HepG2 (cell line): ENCODE measurements at regions not wholly inside any gene's neighbourhood (a gene's known extent, or its start where the extent isn't known, plus 50 kb on each side); places are given as distances from the start of the nearest gene placed in this dataset.

ENCODE experiments used
- ATAC-seq: fragments of 200-7000 bp; cut with Tn5 transposase; 3 replicates; pipeline ENCODE4 v1.9.1; 2020; ENCODE audit warnings: mild to moderate bottlenecking, moderate library complexity
- BruUV-seq: library from RNA; stranded (reverse); fragments of 400-500 nt; replicated peaks from 2 replicates; lab custom pipeline; 2021; lab: Mats Ljungman, UMichigan
- CTCF ChIA-PET: fragments of 300-600 bp; formaldehyde crosslinking; extraction: SDS; loops from one replicate; lab custom pipeline; 2021; ENCODE audit warnings: low total read pairs, inconsistent platforms, low intra/inter-chr PET ratio; lab: Yijun Ruan, JAX
- POLR2A ChIA-PET: fragments of 350-600 bp; sonication (Branson Sonifier 250); formaldehyde crosslinking; loops from one replicate; lab custom pipeline; 2020; ENCODE audit warnings: antibody characterized with exemption, inconsistent platforms; lab: Yijun Ruan, JAX
- DNase-seq: peaks from one replicate; pipeline ENCODE4 v3.0.0-alpha.2; 2015; ENCODE audit warnings: low spot score
- FAIRE-seq: peaks from 3 replicates; lab custom pipeline; 2011; peaks lifted over from hg19 to GRCh38; lab: Jason Lieb, UNC
- H2AFZ ChIP-seq: one replicate; pipeline ENCODE4 v1.6.1; 2011; ENCODE audit warnings: low read length, inconsistent platforms
- H3K27ac ChIP-seq: fragments of 300-600 bp; 3 replicates; pipeline ENCODE4 v1.8.0; 2011; ENCODE audit warnings: mixed run types, mild to moderate bottlenecking, mixed read lengths, low read length, inconsistent platforms; ENCODE audit not compliant: insufficient read depth; ENCODE audit errors: extremely low read length
- H3K27me3 ChIP-seq, 2 experiments: fragments of 200-600 bp in 1 of 2; 2 replicates in 1 of 2; 3 replicates in 1 of 2; pipeline versions ENCODE4 v1.6.0 to v1.8.0; 2011; ENCODE audit warnings: low read length in 2 of 2, mild to moderate bottlenecking in 2 of 2, moderate library complexity in 2 of 2, inconsistent platforms in 1 of 2; ENCODE audit not compliant: insufficient read depth in 2 of 2, control insufficient read depth in 1 of 2
- H3K36me3 ChIP-seq, 2 experiments: fragments of 200-600 bp in 1 of 2; replicated peaks in 1 of 2; 2 replicates in 1 of 2; 3 replicates in 1 of 2; pipeline versions ENCODE4 v1.5.1 to v1.8.0; 2011; ENCODE audit warnings: low read length in 2 of 2, inconsistent platforms in 1 of 2; ENCODE audit not compliant: insufficient read depth in 2 of 2, control insufficient read depth in 1 of 2
- H3K4me1 ChIP-seq: 2 replicates; pipeline ENCODE4 v1.5.1; 2012; ENCODE audit warnings: low read length, inconsistent platforms; ENCODE audit not compliant: insufficient read depth
- H3K4me2 ChIP-seq: 2 replicates; pipeline ENCODE4 v1.6.0; 2011; ENCODE audit warnings: low read depth, low read length, inconsistent platforms
- H3K4me3 ChIP-seq, 3 experiments: fragments of 200-600 bp in 1 of 3; sonication (generic), shearing (Covaris generic) in 1 of 3; replicated peaks in 1 of 3; 2 replicates each; pipeline ENCODE4 v1.5.1; 2011 to 2016; ENCODE audit warnings: low read length in 3 of 3, inconsistent platforms in 2 of 3, low read depth in 2 of 3, mild to moderate bottlenecking in 2 of 3, control low read depth in 1 of 3, mixed read lengths in 1 of 3; ENCODE audit not compliant: insufficient read depth in 1 of 3
- H3K79me2 ChIP-seq: one replicate; pipeline ENCODE4 v1.6.1; 2011; ENCODE audit warnings: low read length, inconsistent platforms; ENCODE audit not compliant: insufficient read depth
- H3K9ac ChIP-seq: 2 replicates; pipeline ENCODE4 v1.6.0; 2011; ENCODE audit warnings: mild to moderate bottlenecking, low read depth, low read length, inconsistent platforms; ENCODE audit not compliant: insufficient read depth
- H3K9me3 ChIP-seq: 2 replicates; pipeline ENCODE4 v1.5.1; 2012; ENCODE audit warnings: mild to moderate bottlenecking, low read length
- H4K20me1 ChIP-seq: 2 replicates; pipeline ENCODE4 v1.6.0; 2011; ENCODE audit warnings: inconsistent platforms, mild to moderate bottlenecking, low read length, moderate library complexity; ENCODE audit not compliant: insufficient read depth
- PCBP2 ChIP-seq: fragments of 200-400 bp; formaldehyde crosslinking; optimal IDR thresholded peaks from 2 replicates; pipeline ENCODE3; 2018; ENCODE audit warnings: low read length, low read depth; ENCODE audit not compliant: poor library complexity, severe bottlenecking
- SMAD1 ChIP-seq: sonication (generic); formaldehyde crosslinking; IDR thresholded peaks from 2 replicates; pipeline ENCODE4 v1.4.0; 2020; ENCODE audit warnings: missing genetic modification reagents, low read depth, mild to moderate bottlenecking, borderline replicate concordance
- ZBTB42 ChIP-seq: sonication (generic); formaldehyde crosslinking; IDR thresholded peaks from 2 replicates; pipeline ENCODE4 v1.5.0; 2020; ENCODE audit warnings: mild to moderate bottlenecking, missing genetic modification reagents
- ZNF75D ChIP-seq: sonication (generic); formaldehyde crosslinking; IDR thresholded peaks from 2 replicates; pipeline ENCODE4 v1.8.1; 2023; ENCODE audit warnings: missing genetic modification reagents, mild to moderate bottlenecking, borderline replicate concordance
- WGBS: methylation state at CpG from one replicate; pipeline ENCODE4 v1.1.6; 2017; ENCODE audit warnings: low lambda C conversion rate; 5-methylcytosine and 5-hydroxymethylcytosine counted together
- in situ Hi-C: cut with HindIII; loops from 2 replicates; pipeline ENCODE4 v1.10.0; 2017; ENCODE audit warnings: low pct_unique_long_range_greater_than_20kb; ENCODE audit not compliant: extremely low pct_ligation_motif_present
- intact Hi-C: fragments of 100-400 bp; cut with micrococcal nuclease; formaldehyde crosslinking; loops from one replicate; pipeline ENCODE4 v1.10.0; 2022; ENCODE audit not compliant: unreplicated experiment
- TF ChIP-seq, protein P1 (sequence below): sonication (generic); formaldehyde crosslinking; conservative IDR thresholded peaks from 2 replicates; pipeline ENCODE4 v1.8.0; 2022; ENCODE audit warnings: mild to moderate bottlenecking, moderate library complexity, missing genetic modification reagents
- TF ChIP-seq, protein P2 (sequence below): sonication (generic); formaldehyde crosslinking; IDR thresholded peaks from one replicate; pipeline ENCODE4 v1.5.1; 2020; ENCODE audit warnings: mild to moderate bottlenecking, missing genetic modification reagents; ENCODE audit errors: not compliant biosample characterization

DNA sequence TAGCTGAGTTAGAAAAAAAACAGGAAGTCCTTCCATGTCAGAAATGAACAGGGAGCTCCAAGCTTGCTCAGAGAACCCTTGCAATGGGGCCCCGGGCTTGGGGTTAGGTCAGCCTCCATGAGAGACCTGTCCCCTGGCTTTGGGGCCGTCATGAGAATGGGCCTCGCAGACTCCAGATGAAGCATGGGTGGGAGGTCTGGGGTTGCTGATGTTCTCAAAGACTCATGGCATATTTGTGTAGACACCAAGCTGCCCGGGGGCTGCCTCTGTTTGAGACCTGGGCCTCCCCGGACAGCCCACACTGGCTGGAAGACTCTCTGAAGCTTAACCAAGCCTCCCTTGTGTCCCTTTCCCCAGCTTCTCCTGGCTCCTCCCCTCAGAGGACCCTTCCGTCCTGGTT is 186.3 kb downstream of the IRX2 start:
- 38% methylated on average over 2 of the region's 6 CpGs for WGBS
- no peak overlapping the region for H3K4me3 ChIP-seq
- no peaks in the 10 kb centered on the region for H4K20me1 ChIP-seq
- H3K79me2 ChIP-seq: no peaks in the 10 kb centered on the region
- BruUV-seq: no TSS peak
- ChIA-PET CTCF (no interaction called here), POLR2A (no interaction called here)
- no peak overlapping the region for H2AFZ ChIP-seq
- FAIRE-seq: no peak
- H3K27me3 ChIP-seq: peaks cover 2 to 13% of the 10 kb centered on the region in 2 experiments; a peak in 1 of 5 replicates
- intact Hi-C loops (no loop called here), in situ Hi-C loops (no loop called here)
- ATAC-seq: no peak
- no peaks in the 10 kb centered on the region for H3K36me3 ChIP-seq
- no peaks in the 10 kb centered on the region for H3K9me3 ChIP-seq
- no peak overlapping the region for H3K27ac ChIP-seq
- no peak for TF ChIP-seq SMAD1 (CRISPR knock-in tag)
- TF ChIP-seq, protein P1, sequence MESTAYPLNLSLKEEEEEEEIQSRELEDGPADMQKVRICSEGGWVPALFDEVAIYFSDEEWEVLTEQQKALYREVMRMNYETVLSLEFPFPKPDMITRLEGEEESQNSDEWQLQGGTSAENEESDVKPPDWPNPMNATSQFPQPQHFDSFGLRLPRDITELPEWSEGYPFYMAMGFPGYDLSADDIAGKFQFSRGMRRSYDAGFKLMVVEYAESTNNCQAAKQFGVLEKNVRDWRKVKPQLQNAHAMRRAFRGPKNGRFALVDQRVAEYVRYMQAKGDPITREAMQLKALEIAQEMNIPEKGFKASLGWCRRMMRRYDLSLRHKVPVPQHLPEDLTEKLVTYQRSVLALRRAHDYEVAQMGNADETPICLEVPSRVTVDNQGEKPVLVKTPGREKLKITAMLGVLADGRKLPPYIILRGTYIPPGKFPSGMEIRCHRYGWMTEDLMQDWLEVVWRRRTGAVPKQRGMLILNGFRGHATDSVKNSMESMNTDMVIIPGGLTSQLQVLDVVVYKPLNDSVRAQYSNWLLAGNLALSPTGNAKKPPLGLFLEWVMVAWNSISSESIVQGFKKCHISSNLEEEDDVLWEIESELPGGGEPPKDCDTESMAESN (CRISPR knock-in tag): no peak
- TF ChIP-seq ZNF75D: no peak
- TF ChIP-seq, protein P2, sequence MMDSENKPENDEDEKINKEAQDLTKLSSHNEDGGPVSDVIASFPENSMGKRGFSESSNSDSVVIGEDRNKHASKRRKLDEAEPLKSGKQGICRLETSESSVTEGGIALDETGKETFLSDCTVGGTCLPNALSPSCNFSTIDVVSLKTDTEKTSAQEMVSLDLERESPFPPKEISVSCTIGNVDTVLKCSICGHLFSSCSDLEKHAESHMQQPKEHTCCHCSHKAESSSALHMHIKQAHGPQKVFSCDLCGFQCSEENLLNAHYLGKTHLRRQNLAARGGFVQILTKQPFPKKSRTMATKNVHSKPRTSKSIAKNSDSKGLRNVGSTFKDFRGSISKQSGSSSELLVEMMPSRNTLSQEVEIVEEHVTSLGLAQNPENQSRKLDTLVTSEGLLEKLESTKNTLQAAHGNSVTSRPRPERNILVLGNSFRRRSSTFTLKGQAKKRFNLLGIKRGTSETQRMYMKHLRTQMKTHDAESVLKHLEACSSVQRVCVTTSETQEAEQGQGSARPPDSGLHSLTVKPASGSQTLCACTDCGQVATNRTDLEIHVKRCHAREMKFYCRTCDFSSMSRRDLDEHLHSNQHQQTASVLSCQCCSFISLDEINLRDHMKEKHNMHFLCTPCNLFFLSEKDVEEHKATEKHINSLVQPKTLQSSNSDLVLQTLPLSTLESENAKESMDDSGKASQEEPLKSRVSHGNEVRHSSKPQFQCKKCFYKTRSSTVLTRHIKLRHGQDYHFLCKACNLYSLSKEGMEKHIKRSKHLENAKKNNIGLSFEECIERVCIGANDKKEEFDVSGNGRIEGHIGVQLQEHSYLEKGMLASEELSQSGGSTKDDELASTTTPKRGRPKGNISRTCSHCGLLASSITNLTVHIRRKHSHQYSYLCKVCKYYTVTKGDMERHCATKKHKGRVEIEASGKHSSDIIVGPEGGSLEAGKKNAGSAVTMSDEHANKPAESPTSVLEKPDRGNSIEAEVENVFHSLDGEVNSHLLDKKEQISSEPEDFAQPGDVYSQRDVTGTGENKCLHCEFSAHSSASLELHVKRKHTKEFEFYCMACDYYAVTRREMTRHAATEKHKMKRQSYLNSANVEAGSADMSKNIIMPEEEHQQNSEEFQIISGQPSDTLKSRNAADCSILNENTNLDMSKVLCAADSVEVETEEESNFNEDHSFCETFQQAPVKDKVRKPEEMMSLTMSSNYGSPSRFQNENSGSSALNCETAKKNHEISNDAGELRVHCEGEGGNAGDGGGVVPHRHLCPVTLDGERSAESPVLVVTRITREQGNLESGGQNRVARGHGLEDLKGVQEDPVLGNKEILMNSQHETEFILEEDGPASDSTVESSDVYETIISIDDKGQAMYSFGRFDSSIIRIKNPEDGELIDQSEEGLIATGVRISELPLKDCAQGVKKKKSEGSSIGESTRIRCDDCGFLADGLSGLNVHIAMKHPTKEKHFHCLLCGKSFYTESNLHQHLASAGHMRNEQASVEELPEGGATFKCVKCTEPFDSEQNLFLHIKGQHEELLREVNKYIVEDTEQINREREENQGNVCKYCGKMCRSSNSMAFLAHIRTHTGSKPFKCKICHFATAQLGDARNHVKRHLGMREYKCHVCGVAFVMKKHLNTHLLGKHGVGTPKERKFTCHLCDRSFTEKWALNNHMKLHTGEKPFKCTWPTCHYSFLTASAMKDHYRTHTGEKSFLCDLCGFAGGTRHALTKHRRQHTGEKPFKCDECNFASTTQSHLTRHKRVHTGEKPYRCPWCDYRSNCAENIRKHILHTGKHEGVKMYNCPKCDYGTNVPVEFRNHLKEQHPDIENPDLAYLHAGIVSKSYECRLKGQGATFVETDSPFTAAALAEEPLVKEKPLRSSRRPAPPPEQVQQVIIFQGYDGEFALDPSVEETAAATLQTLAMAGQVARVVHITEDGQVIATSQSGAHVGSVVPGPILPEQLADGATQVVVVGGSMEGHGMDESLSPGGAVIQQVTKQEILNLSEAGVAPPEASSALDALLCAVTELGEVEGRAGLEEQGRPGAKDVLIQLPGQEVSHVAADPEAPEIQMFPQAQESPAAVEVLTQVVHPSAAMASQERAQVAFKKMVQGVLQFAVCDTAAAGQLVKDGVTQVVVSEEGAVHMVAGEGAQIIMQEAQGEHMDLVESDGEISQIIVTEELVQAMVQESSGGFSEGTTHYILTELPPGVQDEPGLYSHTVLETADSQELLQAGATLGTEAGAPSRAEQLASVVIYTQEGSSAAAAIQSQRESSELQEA (CRISPR knock-in tag): no peak
- no peak for TF ChIP-seq PCBP2
- no peak for TF ChIP-seq ZBTB42
- H3K9ac ChIP-seq: no peak overlapping the region
- no peak for DNase-seq
- H3K4me2 ChIP-seq: no peak overlapping the region
- no peaks in the 10 kb centered on the region for H3K4me1 ChIP-seq
